Gastrocnemius medialis (tissue), 4 donors: ENCODE measurements at regions not wholly inside any gene's neighbourhood (a gene's known extent, or its start where the extent isn't known, plus 50 kb on each side); places are given as distances from the start of the nearest gene placed in this dataset.

Experiments used
- POLR2A ChIP-seq, 2 donors: fragments of 450-650 bp; IDR thresholded peaks; one replicate each; pipeline ENCODE4 v1.6.1; 2017; ENCODE audit warnings: antibody characterized with exemption in 2 of 2, mild to moderate bottlenecking in 2 of 2, moderate library complexity in 2 of 2
- TF ChIP-seq, protein P1 (sequence below), 5 experiments: fragments of 450-650 bp in 3 of 5; fragments of 200-600 bp in 2 of 5; sonication (generic) in 2 of 5; IDR thresholded peaks in 4 of 5; conservative IDR thresholded peaks in 1 of 5; 1 replicate in 4 of 5; 2 replicates in 1 of 5; pipeline ENCODE4 v1.5.1; 2016 to 2019; ENCODE audit warnings: antibody characterized with exemption in 5 of 5, mild to moderate bottlenecking in 3 of 5, moderate library complexity in 3 of 5

DNA sequence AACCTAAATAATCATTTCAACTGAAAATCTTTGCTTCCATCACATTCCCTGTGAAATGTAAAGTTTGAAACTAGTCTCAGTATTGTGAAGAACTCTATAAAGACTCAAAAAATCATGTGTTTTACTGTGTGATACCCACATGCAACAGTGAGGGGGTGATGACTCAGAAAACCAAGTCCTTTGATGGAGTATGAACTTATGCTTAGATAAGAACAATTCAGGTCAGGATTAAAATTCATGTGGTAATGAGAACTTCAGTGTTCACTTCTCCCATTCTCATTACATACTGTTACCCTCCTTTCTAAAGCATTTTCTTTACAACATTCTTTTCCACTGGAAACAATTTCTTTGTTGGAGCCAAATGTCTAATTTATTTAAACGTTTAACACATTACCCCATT is 360.2 kb downstream of the FSIP2 start:
- TF ChIP-seq, protein P1, sequence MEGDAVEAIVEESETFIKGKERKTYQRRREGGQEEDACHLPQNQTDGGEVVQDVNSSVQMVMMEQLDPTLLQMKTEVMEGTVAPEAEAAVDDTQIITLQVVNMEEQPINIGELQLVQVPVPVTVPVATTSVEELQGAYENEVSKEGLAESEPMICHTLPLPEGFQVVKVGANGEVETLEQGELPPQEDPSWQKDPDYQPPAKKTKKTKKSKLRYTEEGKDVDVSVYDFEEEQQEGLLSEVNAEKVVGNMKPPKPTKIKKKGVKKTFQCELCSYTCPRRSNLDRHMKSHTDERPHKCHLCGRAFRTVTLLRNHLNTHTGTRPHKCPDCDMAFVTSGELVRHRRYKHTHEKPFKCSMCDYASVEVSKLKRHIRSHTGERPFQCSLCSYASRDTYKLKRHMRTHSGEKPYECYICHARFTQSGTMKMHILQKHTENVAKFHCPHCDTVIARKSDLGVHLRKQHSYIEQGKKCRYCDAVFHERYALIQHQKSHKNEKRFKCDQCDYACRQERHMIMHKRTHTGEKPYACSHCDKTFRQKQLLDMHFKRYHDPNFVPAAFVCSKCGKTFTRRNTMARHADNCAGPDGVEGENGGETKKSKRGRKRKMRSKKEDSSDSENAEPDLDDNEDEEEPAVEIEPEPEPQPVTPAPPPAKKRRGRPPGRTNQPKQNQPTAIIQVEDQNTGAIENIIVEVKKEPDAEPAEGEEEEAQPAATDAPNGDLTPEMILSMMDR (IDR thresholded peaks at IDR 0.05 in 4 of 5, conservative IDR thresholded peaks at IDR 0.05 in 1 of 5) = no peak
- no peak for TF ChIP-seq POLR2A (IDR thresholded peaks at IDR 0.05)
